Stimulated activated naive CD8-positive, alpha-beta T cell treated with anti-CD3 and anti-CD28 coated beads, Interleukin-15, Interleukin-2, amounts not matched to agents 100 U/mL and 50 U/mL, for 24 hours (primary cell): ENCODE measurements at regions not wholly inside any gene's neighbourhood (a gene's known extent, or its start where the extent isn't known, plus 50 kb on each side); places are given as distances from the start of the nearest gene placed in this dataset.
"Not testable (repeated sequence)": the region's sequence is repeated elsewhere in the genome, so short reads cannot be mapped to it uniquely, and the experiment has no call there.

ENCODE experiments used
- ATAC-seq: fragments of 150-1000 bp; cut with Tn5 transposase; one replicate; pipeline ENCODE4 v1.10.0; 2021
- DNase-seq: peaks from one replicate; pipeline ENCODE4 v3.0.0; 2021

- ATAC-seq (no peak), DNase-seq (no peak)
These were observed 159.3 kb upstream of the C2CD4B start for GRCh38 chr15:62324382-62324781.

GRCh38 chr15:62325597-62325996 is 160.5 kb upstream of the C2CD4B start:
- ATAC-seq = no peak
- no peak for DNase-seq

- ATAC-seq (no peak), DNase-seq (no peak)
These were observed 161.5 kb upstream of the C2CD4B start for GRCh38 chr15:62326460-62327011.

- ATAC-seq (no peak), DNase-seq (no peak)
These were observed 162.3 kb upstream of the C2CD4B start for GRCh38 chr15:62327406-62327805.

GRCh38 chr15:62332472-62332871 is 167.4 kb upstream of the C2CD4B start:
- not testable (repeated sequence) for ATAC-seq, DNase-seq

- DNase-seq (no peak), ATAC-seq (no peak)
These were observed 169.5 kb upstream of the C2CD4B start for GRCh38 chr15:62334536-62334935.

- DNase-seq (no peak), ATAC-seq (no peak)
These were observed 172.8 kb upstream of the C2CD4B start for GRCh38 chr15:62337934-62338333.

GRCh38 chr15:62338497-62338896 is 173.4 kb upstream of the C2CD4B start:
- ATAC-seq (no peak), DNase-seq (no peak)

GRCh38 chr15:62342959-62343358 is 177.9 kb upstream of the C2CD4B start:
- no peak for DNase-seq
- no peak for ATAC-seq

GRCh38 chr15:62343397-62343796 is 178.3 kb upstream of the C2CD4B start:
- no peak for DNase-seq
- ATAC-seq = no peak

- peak; percentile 66 for ATAC-seq
- DNase-seq = peak; percentile 30
These were observed 179.9 kb upstream of the C2CD4B start for GRCh38 chr15:62344806-62345539.

GRCh38 chr15:62346168-62346567 is 181.1 kb upstream of the C2CD4B start:
- DNase-seq (no peak), ATAC-seq (no peak)

- DNase-seq = no peak
- ATAC-seq = no peak
These were observed 183.0 kb upstream of the C2CD4B start for GRCh38 chr15:62348118-62348517.

- DNase-seq = no peak
- no peak for ATAC-seq
These were observed 183.5 kb upstream of the C2CD4B start for GRCh38 chr15:62348623-62349022.

GRCh38 chr15:62352817-62353216 is 187.7 kb upstream of the C2CD4B start:
- ATAC-seq (no peak), DNase-seq (no peak)

- ATAC-seq (no peak), DNase-seq (no peak)
These were observed 192.3 kb upstream of the C2CD4B start for GRCh38 chr15:62357431-62357830.

GRCh38 chr15:62359416-62359815 is 194.3 kb upstream of the C2CD4B start:
- ATAC-seq (no peak), DNase-seq (no peak)

GRCh38 chr15:62360332-62361097 is 195.4 kb upstream of the C2CD4B start:
- no peak for ATAC-seq
- DNase-seq = no peak

- DNase-seq (no peak), ATAC-seq (no peak)
These were observed 197.1 kb upstream of the C2CD4B start for GRCh38 chr15:62362144-62362543.

- ATAC-seq = no peak
- DNase-seq = no peak
These were observed 197.5 kb upstream of the C2CD4B start for GRCh38 chr15:62362608-62363007.

GRCh38 chr15:62363913-62364312 is 198.8 kb upstream of the C2CD4B start:
- no peak for ATAC-seq
- DNase-seq = no peak

- ATAC-seq (no peak), DNase-seq (no peak)
These were observed 200.8 kb upstream of the C2CD4B start for GRCh38 chr15:62365795-62366442.

- no peak for DNase-seq
These were observed 204.4 kb upstream of the C2CD4B start for GRCh38 chr15:62369454-62369853.

More at GRCh38 chr15:62369454-62369853, 204.4 kb upstream of the C2CD4B start:
- no peak for ATAC-seq
